ENCODE measurements at regions not wholly inside any gene's neighbourhood (a gene's known extent, or its start where the extent isn't known, plus 50 kb on each side); places are given as distances from the start of the nearest gene placed in this dataset.
"Not testable (repeated sequence)": the region's sequence is repeated elsewhere in the genome, so short reads cannot be mapped to it uniquely, and the experiment has no call there.

DNA sequence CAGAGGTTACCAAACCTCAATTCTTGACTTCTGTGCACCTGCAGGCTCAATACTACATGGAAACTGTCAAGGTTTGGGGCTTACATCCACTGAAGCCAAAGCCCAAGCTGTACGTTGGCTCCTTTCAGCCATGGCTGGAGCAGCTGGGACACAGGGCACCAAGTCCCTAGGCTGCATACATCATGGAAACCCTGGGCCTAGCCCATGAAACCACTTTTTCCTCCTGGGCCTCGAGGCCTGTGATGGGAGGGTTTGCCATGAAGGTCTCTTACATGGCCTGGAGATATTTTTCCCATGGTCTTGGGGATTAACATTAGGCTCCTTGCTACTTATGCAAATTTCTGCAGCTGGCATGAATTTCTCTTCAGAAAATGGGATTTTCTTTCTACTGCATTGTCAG, 1638.7 kb downstream of the EFNA5 start:
- not testable (repeated sequence) for TF ChIP-seq POLR2A (IDR thresholded peaks at IDR 0.05)
- TF ChIP-seq, protein P1, sequence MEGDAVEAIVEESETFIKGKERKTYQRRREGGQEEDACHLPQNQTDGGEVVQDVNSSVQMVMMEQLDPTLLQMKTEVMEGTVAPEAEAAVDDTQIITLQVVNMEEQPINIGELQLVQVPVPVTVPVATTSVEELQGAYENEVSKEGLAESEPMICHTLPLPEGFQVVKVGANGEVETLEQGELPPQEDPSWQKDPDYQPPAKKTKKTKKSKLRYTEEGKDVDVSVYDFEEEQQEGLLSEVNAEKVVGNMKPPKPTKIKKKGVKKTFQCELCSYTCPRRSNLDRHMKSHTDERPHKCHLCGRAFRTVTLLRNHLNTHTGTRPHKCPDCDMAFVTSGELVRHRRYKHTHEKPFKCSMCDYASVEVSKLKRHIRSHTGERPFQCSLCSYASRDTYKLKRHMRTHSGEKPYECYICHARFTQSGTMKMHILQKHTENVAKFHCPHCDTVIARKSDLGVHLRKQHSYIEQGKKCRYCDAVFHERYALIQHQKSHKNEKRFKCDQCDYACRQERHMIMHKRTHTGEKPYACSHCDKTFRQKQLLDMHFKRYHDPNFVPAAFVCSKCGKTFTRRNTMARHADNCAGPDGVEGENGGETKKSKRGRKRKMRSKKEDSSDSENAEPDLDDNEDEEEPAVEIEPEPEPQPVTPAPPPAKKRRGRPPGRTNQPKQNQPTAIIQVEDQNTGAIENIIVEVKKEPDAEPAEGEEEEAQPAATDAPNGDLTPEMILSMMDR (IDR thresholded peaks at IDR 0.05): not testable (repeated sequence)

Data from right lobe of liver (tissue), 4 donors.